ENCODE measurements at regions not wholly inside any gene's neighbourhood (a gene's known extent, or its start where the extent isn't known, plus 50 kb on each side); places are given as distances from the start of the nearest gene placed in this dataset.

DNA sequence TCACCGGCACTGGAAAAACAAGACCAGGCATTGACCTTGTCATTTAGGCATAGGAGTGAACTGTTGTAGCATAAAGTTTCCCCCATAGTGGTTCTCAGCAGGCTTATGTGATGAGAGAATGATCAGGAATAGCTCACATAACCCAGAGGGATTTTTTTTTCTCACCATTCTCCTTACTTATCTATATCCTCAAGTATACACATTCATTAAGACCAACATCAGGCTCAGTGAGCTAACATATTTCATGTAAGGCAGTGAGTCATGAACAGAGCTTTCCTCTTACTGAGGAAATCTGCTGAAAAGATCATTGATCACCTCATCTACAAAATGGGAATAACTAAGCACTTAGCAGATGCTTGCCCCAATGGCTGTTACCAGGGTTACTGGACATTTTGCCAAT, 396.6 kb upstream of the TMCO5A start:
- Histone ChIP-seq H3K4me1 (ENCODE audit: control insufficient read depth in 4 of 4, insufficient read depth in 4 of 4, low read length in 3 of 4) (no peaks in the 10 kb centered on the region), H3K9me3 (ENCODE audit: control insufficient read depth in 4 of 4, low read length in 3 of 4) (peaks cover 0 to 6% (median 0%) of the 10 kb centered on the region in 4 donors), H3K27me3 (ENCODE audit: control insufficient read depth in 4 of 4, insufficient read depth in 4 of 4, low read length in 3 of 4) (no peaks in the 10 kb centered on the region), H3K36me3 (ENCODE audit: control insufficient read depth in 4 of 4, insufficient read depth in 3 of 4, low read depth in 1 of 4, low read length in 3 of 4) (no peaks in the 10 kb centered on the region), H3K27ac (ENCODE audit: low read depth in 1 of 2, low read length in 2 of 2) (no peak overlapping the region), H3K9ac (ENCODE audit: low read depth in 1 of 2, low read length in 2 of 2) (no peak overlapping the region), H3K4me3 (ENCODE audit: low read depth in 1 of 3, low read length in 3 of 3) (no peak overlapping the region)
- 84% methylated on average over 1 of the region's 1 CpG for WGBS
- no peak for DNase-seq (ENCODE audit: low spot score)
- TF ChIP-seq FOXA1 (IDR thresholded peaks at IDR 0.05) (no peak), RXRA (IDR thresholded peaks at IDR 0.05) (no peak), MAX (IDR thresholded peaks at IDR 0.05) (no peak), HNF4A (conservative IDR thresholded peaks at IDR 0.05) (no peak), FOXA2 (IDR thresholded peaks at IDR 0.05) (no peak), HNF4G (IDR thresholded peaks at IDR 0.05) (no peak), JUND (IDR thresholded peaks at IDR 0.05) (no peak), ZBTB33 (IDR thresholded peaks at IDR 0.05) (no peak), NR2F2 (IDR thresholded peaks at IDR 0.05) (no peak), SP1 (IDR thresholded peaks at IDR 0.05) (no peak), EGR1 (IDR thresholded peaks at IDR 0.05; ENCODE audit: low read depth in 2 of 2) (no peak)
- TF ChIP-seq, protein P1, sequence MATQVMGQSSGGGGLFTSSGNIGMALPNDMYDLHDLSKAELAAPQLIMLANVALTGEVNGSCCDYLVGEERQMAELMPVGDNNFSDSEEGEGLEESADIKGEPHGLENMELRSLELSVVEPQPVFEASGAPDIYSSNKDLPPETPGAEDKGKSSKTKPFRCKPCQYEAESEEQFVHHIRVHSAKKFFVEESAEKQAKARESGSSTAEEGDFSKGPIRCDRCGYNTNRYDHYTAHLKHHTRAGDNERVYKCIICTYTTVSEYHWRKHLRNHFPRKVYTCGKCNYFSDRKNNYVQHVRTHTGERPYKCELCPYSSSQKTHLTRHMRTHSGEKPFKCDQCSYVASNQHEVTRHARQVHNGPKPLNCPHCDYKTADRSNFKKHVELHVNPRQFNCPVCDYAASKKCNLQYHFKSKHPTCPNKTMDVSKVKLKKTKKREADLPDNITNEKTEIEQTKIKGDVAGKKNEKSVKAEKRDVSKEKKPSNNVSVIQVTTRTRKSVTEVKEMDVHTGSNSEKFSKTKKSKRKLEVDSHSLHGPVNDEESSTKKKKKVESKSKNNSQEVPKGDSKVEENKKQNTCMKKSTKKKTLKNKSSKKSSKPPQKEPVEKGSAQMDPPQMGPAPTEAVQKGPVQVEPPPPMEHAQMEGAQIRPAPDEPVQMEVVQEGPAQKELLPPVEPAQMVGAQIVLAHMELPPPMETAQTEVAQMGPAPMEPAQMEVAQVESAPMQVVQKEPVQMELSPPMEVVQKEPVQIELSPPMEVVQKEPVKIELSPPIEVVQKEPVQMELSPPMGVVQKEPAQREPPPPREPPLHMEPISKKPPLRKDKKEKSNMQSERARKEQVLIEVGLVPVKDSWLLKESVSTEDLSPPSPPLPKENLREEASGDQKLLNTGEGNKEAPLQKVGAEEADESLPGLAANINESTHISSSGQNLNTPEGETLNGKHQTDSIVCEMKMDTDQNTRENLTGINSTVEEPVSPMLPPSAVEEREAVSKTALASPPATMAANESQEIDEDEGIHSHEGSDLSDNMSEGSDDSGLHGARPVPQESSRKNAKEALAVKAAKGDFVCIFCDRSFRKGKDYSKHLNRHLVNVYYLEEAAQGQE (IDR thresholded peaks at IDR 0.05), result no peak
- TF ChIP-seq, protein P2, sequence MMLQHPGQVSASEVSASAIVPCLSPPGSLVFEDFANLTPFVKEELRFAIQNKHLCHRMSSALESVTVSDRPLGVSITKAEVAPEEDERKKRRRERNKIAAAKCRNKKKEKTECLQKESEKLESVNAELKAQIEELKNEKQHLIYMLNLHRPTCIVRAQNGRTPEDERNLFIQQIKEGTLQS (IDR thresholded peaks at IDR 0.05), result no peak

GRCh38 chr15:37548116-37548515, 386.3 kb upstream of the TMCO5A start:
- Histone ChIP-seq H3K4me3 (ENCODE audit: low read depth in 1 of 3, low read length in 3 of 3) (no peak overlapping the region), H3K9ac (ENCODE audit: low read depth in 1 of 2, low read length in 2 of 2) (no peak overlapping the region), H3K9me3 (ENCODE audit: control insufficient read depth in 4 of 4, low read length in 3 of 4) (peaks cover 0 to 9% (median 2%) of the 10 kb centered on the region in 4 donors), H3K27me3 (ENCODE audit: control insufficient read depth in 4 of 4, insufficient read depth in 4 of 4, low read length in 3 of 4) (no peaks in the 10 kb centered on the region), H3K36me3 (ENCODE audit: control insufficient read depth in 4 of 4, insufficient read depth in 3 of 4, low read depth in 1 of 4, low read length in 3 of 4) (no peaks in the 10 kb centered on the region), H3K4me1 (ENCODE audit: control insufficient read depth in 4 of 4, insufficient read depth in 4 of 4, low read length in 3 of 4) (no peaks in the 10 kb centered on the region), H3K27ac (ENCODE audit: low read depth in 1 of 2, low read length in 2 of 2) (no peak overlapping the region)
- no peak for TF ChIP-seq SP1 (IDR thresholded peaks at IDR 0.05)
- no peak for TF ChIP-seq GABPA (IDR thresholded peaks at IDR 0.05 in 1 of 2, conservative IDR thresholded peaks at IDR 0.05 in 1 of 2)
- no peak for TF ChIP-seq RXRA (IDR thresholded peaks at IDR 0.05)
- TF ChIP-seq YY1 (IDR thresholded peaks at IDR 0.05), result no peak
- TF ChIP-seq ZBTB33 (IDR thresholded peaks at IDR 0.05), result no peak
- TF ChIP-seq, protein P3, sequence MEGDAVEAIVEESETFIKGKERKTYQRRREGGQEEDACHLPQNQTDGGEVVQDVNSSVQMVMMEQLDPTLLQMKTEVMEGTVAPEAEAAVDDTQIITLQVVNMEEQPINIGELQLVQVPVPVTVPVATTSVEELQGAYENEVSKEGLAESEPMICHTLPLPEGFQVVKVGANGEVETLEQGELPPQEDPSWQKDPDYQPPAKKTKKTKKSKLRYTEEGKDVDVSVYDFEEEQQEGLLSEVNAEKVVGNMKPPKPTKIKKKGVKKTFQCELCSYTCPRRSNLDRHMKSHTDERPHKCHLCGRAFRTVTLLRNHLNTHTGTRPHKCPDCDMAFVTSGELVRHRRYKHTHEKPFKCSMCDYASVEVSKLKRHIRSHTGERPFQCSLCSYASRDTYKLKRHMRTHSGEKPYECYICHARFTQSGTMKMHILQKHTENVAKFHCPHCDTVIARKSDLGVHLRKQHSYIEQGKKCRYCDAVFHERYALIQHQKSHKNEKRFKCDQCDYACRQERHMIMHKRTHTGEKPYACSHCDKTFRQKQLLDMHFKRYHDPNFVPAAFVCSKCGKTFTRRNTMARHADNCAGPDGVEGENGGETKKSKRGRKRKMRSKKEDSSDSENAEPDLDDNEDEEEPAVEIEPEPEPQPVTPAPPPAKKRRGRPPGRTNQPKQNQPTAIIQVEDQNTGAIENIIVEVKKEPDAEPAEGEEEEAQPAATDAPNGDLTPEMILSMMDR (IDR thresholded peaks at IDR 0.05; ENCODE audit: low read depth, low read length, missing input control), result no peak
- TF ChIP-seq, protein P1 (IDR thresholded peaks at IDR 0.05), result no peak
- TF ChIP-seq MAX (IDR thresholded peaks at IDR 0.05), result no peak
- 90% methylated on average over 1 of the region's 1 CpG for WGBS
- no peak for DNase-seq (ENCODE audit: low spot score)

Measured in liver (tissue), 8 donors.